B cell (primary cell): ENCODE measurements at regions not wholly inside any gene's neighbourhood (a gene's known extent, or its start where the extent isn't known, plus 50 kb on each side); places are given as distances from the start of the nearest gene placed in this dataset.

ENCODE experiments used
- ATAC-seq: fragments of 200-7000 bp; cut with Tn5 transposase; one replicate; pipeline ENCODE4 v1.10.0; 2021; ENCODE audit warnings: low read depth, mild to moderate bottlenecking, moderate number of reproducible peaks, moderate library complexity
- CTCF ChIA-PET: fragments of 350-600 bp; sonication (Branson Sonifier 250); formaldehyde crosslinking; loops from one replicate; lab custom pipeline; 2021; ENCODE audit warnings: antibody characterized with exemption, inconsistent platforms; lab: Charles Lee
- POLR2A ChIA-PET: fragments of 350-600 bp; sonication (Branson Sonifier 250); formaldehyde crosslinking; loops from one replicate; lab custom pipeline; 2021; ENCODE audit warnings: antibody characterized with exemption; lab: Charles Lee
- DNase-seq: peaks from one replicate; pipeline ENCODE4 v3.0.0; 2013
- H2AFZ ChIP-seq: 2 replicates; pipeline ENCODE4 v1.6.1; 2012; ENCODE audit warnings: mild to moderate bottlenecking, low read depth, low read length; ENCODE audit not compliant: insufficient read depth, poor library complexity, severe bottlenecking
- H3K27ac ChIP-seq, 2 donors: 1 replicate in 1 of 2; 2 replicates in 1 of 2; pipeline ENCODE4 v1.5.1; 2012 to 2013; ENCODE audit warnings: low read length in 2 of 2, mild to moderate bottlenecking in 2 of 2, moderate library complexity in 1 of 2
- H3K27me3 ChIP-seq, 4 experiments: fragments of 200-600 bp in 1 of 4; sonication (generic) in 1 of 4; replicated peaks in 1 of 4; 1 replicate in 2 of 4; 2 replicates in 2 of 4; pipeline versions ENCODE4 v1.6.1 to v1.7.0; 2013 to 2016; ENCODE audit warnings: low read length in 3 of 4, mild to moderate bottlenecking in 2 of 4, mixed read lengths in 1 of 4, moderate library complexity in 1 of 4; ENCODE audit not compliant: insufficient read depth in 4 of 4, control insufficient read depth in 3 of 4; ENCODE audit errors: control extremely low read depth in 1 of 4
- H3K36me3 ChIP-seq, 2 experiments: replicated peaks in 1 of 2; 1 replicate in 1 of 2; 2 replicates in 1 of 2; pipeline versions ENCODE4 v1.6.1 to v1.7.1; 2013; ENCODE audit warnings: low read length in 1 of 2; ENCODE audit not compliant: insufficient read depth in 2 of 2, control insufficient read depth in 1 of 2; ENCODE audit errors: control extremely low read depth in 1 of 2, extremely low read depth in 1 of 2
- H3K4me1 ChIP-seq, 2 donors: fragments of 200-600 bp in 1 of 2; sonication (generic) in 1 of 2; 1 replicate in 1 of 2; 2 replicates in 1 of 2; pipeline versions ENCODE4 v1.5.1 to v1.6.1; 2013 to 2017; ENCODE audit warnings: low read length in 2 of 2; ENCODE audit not compliant: control insufficient read depth in 2 of 2, insufficient read depth in 2 of 2
- H3K4me2 ChIP-seq: replicated peaks from 2 replicates; pipeline ENCODE3; 2012; ENCODE audit warnings: mild to moderate bottlenecking, low read depth, low read length; ENCODE audit not compliant: poor library complexity, severe bottlenecking
- H3K4me3 ChIP-seq, 5 experiments: fragments of 200-600 bp in 1 of 5; sonication (generic) in 1 of 5; 1 replicate in 3 of 5; 2 replicates in 2 of 5; pipeline versions ENCODE4 v1.5.1 to v1.7.0; 2011 to 2016; ENCODE audit warnings: low read length in 4 of 5, mild to moderate bottlenecking in 4 of 5, low read depth in 2 of 5, control low read depth in 1 of 5, moderate library complexity in 1 of 5; ENCODE audit not compliant: insufficient read depth in 1 of 5; ENCODE audit errors: control extremely low read depth in 1 of 5, extremely low read depth in 1 of 5
- H3K79me2 ChIP-seq: fragments of 200-600 bp; sonication (generic); one replicate; pipeline ENCODE4 v1.6.0; 2016; ENCODE audit warnings: low read length; ENCODE audit not compliant: control insufficient read depth, insufficient read depth
- H3K9ac ChIP-seq: fragments of 200-600 bp; sonication (generic); 2 replicates; pipeline ENCODE4 v1.6.1; 2017; ENCODE audit warnings: mild to moderate bottlenecking, low read length, moderate library complexity
- H3K9me3 ChIP-seq, 3 donors: one replicate each; pipeline versions ENCODE4 v1.6.1 to v1.7.1; 2013; ENCODE audit warnings: low read length in 2 of 3; ENCODE audit not compliant: control insufficient read depth in 2 of 3, insufficient read depth in 1 of 3; ENCODE audit errors: control extremely low read depth in 1 of 3
- H4K20me1 ChIP-seq: 2 replicates; pipeline ENCODE4 v1.6.0; 2012; ENCODE audit warnings: mild to moderate bottlenecking, low read length; ENCODE audit not compliant: insufficient read depth, control insufficient read depth, poor library complexity, severe bottlenecking
- H3K27ac Mint-ChIP-seq: one replicate; pipeline ENCODE4 v1.8.0; 2021; ENCODE audit warnings: mixed read lengths
- H3K27me3 Mint-ChIP-seq: one replicate; pipeline ENCODE4 v1.8.0; 2021; ENCODE audit warnings: mixed read lengths
- H3K4me1 Mint-ChIP-seq: one replicate; pipeline ENCODE4 v1.8.0; 2021; ENCODE audit warnings: mixed read lengths
- H3K4me3 Mint-ChIP-seq: one replicate; pipeline ENCODE4 v1.8.0; 2021; ENCODE audit warnings: mixed read lengths
- H3K9me3 Mint-ChIP-seq: one replicate; pipeline ENCODE4 v1.8.0; 2022; ENCODE audit warnings: mixed read lengths; ENCODE audit not compliant: insufficient read depth
- CTCF ChIP-seq: fragments of 200-600 bp; IDR thresholded peaks from one replicate; pipeline ENCODE4 v1.8.0; 2022; ENCODE audit warnings: antibody characterized with exemption, mild to moderate bottlenecking
- EZH2 ChIP-seq: IDR thresholded peaks from 2 replicates; pipeline ENCODE4 v1.6.1; 2012; ENCODE audit warnings: borderline replicate concordance, low read depth, mild to moderate bottlenecking, moderate library complexity, low read length; ENCODE audit not compliant: insufficient read depth, poor library complexity, severe bottlenecking
- WGBS: methylation state at CpG from one replicate; pipeline ENCODE4 v1.1.5; 2013; ENCODE audit warnings: missing lambda C conversion rate; ENCODE audit not compliant: insufficient coverage; 5-methylcytosine and 5-hydroxymethylcytosine counted together
- intact Hi-C: fragments of 100-400 bp; cut with micrococcal nuclease; formaldehyde crosslinking; loops from one replicate; pipeline ENCODE4 v1.10.0; 2022

GRCh38 chr18:77645170-77645872, 395.7 kb downstream of the GALR1 start:
- Histone ChIP-seq H3K9me3 (peaks cover 0 to 8% (median 2%) of the 10 kb centered on the region in 3 donors), H3K27ac (no peak overlapping the region), H3K4me2 (no peak overlapping the region), H3K27me3 (no peaks in the 10 kb centered on the region), H3K36me3 (no peaks in the 10 kb centered on the region), H4K20me1 (no peaks in the 10 kb centered on the region), H2AFZ (no peak overlapping the region), H3K4me1 (no peaks in the 10 kb centered on the region), H3K9ac (no peak overlapping the region), H3K79me2 (no peaks in the 10 kb centered on the region), H3K4me3 (no peak overlapping the region)
- ChIA-PET POLR2A (no interaction called here), CTCF (no interaction called here)
- Mint-ChIP-seq H3K4me3 (no peak overlapping the region), H3K27me3 (no peaks in the 10 kb centered on the region), H3K9me3 (peaks cover 10% of the 10 kb centered on the region), H3K4me1 (no peaks in the 10 kb centered on the region), H3K27ac (no peak overlapping the region)
- intact Hi-C loops = no loop called here
- WGBS = 100% methylated on average over 2 of the region's 8 CpGs
- ATAC-seq = no peak
- no peak for DNase-seq
- TF ChIP-seq EZH2 (no peak), CTCF (no peak)

GRCh38 chr18:77647472-77647871, 397.8 kb downstream of the GALR1 start:
- intact Hi-C loops = no loop called here
- H3K4me3 Mint-ChIP-seq = no peak overlapping the region
- DNase-seq (no peak), ATAC-seq (no peak)
- Histone ChIP-seq H3K79me2 (no peaks in the 10 kb centered on the region), H3K36me3 (no peaks in the 10 kb centered on the region), H3K9ac (no peak overlapping the region), H4K20me1 (no peaks in the 10 kb centered on the region), H2AFZ (no peak overlapping the region), H3K27ac (no peak overlapping the region), H3K4me1 (peaks cover 0 to 5% of the 10 kb centered on the region in 2 donors), H3K4me3 (no peak overlapping the region), H3K27me3 (peaks cover 0 to 9% (median 2%) of the 10 kb centered on the region in 4 experiments), H3K9me3 (peaks cover 0 to 8% (median 2%) of the 10 kb centered on the region in 3 donors), H3K4me2 (no peak overlapping the region)
- TF ChIP-seq CTCF = no peak
- no peak for TF ChIP-seq EZH2
- H3K27me3 Mint-ChIP-seq = peaks cover 7% of the 10 kb centered on the region
- H3K4me1 Mint-ChIP-seq = no peaks in the 10 kb centered on the region
- ChIA-PET CTCF (no interaction called here), POLR2A (no interaction called here)
- 77% methylated on average over 8 of the region's 8 CpGs for WGBS
- H3K9me3 Mint-ChIP-seq = peaks cover 7% of the 10 kb centered on the region
- H3K27ac Mint-ChIP-seq = no peak overlapping the region
